ENCODE measurements at regions not wholly inside any gene's neighbourhood (a gene's known extent, or its start where the extent isn't known, plus 50 kb on each side); places are given as distances from the start of the nearest gene placed in this dataset.

- no peak for TF ChIP-seq CTCF (IDR thresholded peaks at IDR 0.05; ENCODE audit: insufficient read depth, missing control alignments)
- FAIRE-seq (no peak), DNase-seq (ENCODE audit: insufficient read length, low spot score) (no peak)
Observed at GRCh38 chr5:8060235-8060952, 191.4 kb downstream of the MTRR start.

- no peak for DNase-seq (ENCODE audit: insufficient read length, low spot score)
- no peak for TF ChIP-seq CTCF (IDR thresholded peaks at IDR 0.05; ENCODE audit: insufficient read depth, missing control alignments)
- FAIRE-seq, result no peak
Observed at GRCh38 chr5:8060953-8061429, 192.0 kb downstream of the MTRR start.

- no peak for TF ChIP-seq CTCF (IDR thresholded peaks at IDR 0.05; ENCODE audit: insufficient read depth, missing control alignments)
- DNase-seq (ENCODE audit: insufficient read length, low spot score), result no peak
- no peak for FAIRE-seq
Observed at GRCh38 chr5:8062521-8062920, 193.6 kb downstream of the MTRR start.

- FAIRE-seq (no peak), DNase-seq (ENCODE audit: insufficient read length, low spot score) (no peak)
- TF ChIP-seq CTCF (IDR thresholded peaks at IDR 0.05; ENCODE audit: insufficient read depth, missing control alignments), result no peak
Observed at GRCh38 chr5:8068078-8068477, 199.1 kb downstream of the MTRR start.

GRCh38 chr5:8070138-8070537, 201.2 kb downstream of the MTRR start:
- TF ChIP-seq CTCF (IDR thresholded peaks at IDR 0.05; ENCODE audit: insufficient read depth, missing control alignments), result no peak
- FAIRE-seq (no peak), DNase-seq (ENCODE audit: insufficient read length, low spot score) (no peak)

- DNase-seq (ENCODE audit: insufficient read length, low spot score) (no peak), FAIRE-seq (no peak)
- no peak for TF ChIP-seq CTCF (IDR thresholded peaks at IDR 0.05; ENCODE audit: insufficient read depth, missing control alignments)
Observed at GRCh38 chr5:8079056-8079455, 210.1 kb downstream of the MTRR start.

GRCh38 chr5:8081179-8081578, 212.2 kb downstream of the MTRR start:
- no peak for TF ChIP-seq CTCF (IDR thresholded peaks at IDR 0.05; ENCODE audit: insufficient read depth, missing control alignments)
- DNase-seq (ENCODE audit: insufficient read length, low spot score) (no peak), FAIRE-seq (no peak)

All from D721Med (cell line).